OCI-LY7 (cell line): ENCODE measurements at regions not wholly inside any gene's neighbourhood (a gene's known extent, or its start where the extent isn't known, plus 50 kb on each side); places are given as distances from the start of the nearest gene placed in this dataset.

ENCODE experiments used
- EZH2phosphoT487 ChIP-seq: fragments of 200-600 bp; sonication (generic); IDR thresholded peaks from 2 replicates; pipeline ENCODE4 v1.6.1; 2018; ENCODE audit warnings: low read depth, borderline replicate concordance, mild to moderate bottlenecking, mixed run types, antibody characterized with exemption, low read length, moderate library complexity, mixed read lengths
- TF ChIP-seq, protein P1 (sequence below): fragments of 200-600 bp; sonication (generic); conservative IDR thresholded peaks from 2 replicates; pipeline ENCODE4 v1.5.1; 2014; ENCODE audit warnings: mild to moderate bottlenecking, antibody characterized with exemption, low read length, moderate library complexity, mixed read lengths

DNA sequence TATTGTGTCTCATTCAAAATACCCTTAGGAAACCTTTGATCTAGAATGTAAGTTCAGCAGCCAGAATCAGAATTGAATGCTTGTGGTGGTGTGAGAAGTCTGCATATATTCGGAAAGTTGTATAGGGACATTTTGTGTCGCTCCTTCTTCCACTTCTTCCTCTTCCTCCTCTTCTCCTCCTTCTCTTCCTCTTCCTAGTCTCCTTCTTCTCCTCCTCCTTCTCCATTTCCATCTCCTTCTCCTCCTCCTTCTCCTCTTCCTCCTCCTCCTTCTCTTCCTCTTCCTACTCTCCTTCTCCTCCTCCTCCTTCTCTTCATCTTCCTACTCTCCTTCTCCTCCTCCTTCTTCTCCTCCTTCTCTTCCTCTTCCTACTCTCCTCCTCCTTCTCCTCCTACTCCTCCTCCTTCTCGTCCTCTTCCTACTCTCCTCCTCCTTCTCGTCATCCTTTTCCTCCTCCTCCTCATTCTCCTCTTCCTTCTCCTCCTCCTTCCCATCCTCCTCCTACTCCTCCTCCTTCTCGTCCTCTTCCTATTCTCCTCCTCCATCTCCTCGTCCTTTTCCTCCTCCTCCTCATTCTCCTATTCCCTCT is 749.3 kb upstream of the GOLIM4 start:
- TF ChIP-seq, protein P1, sequence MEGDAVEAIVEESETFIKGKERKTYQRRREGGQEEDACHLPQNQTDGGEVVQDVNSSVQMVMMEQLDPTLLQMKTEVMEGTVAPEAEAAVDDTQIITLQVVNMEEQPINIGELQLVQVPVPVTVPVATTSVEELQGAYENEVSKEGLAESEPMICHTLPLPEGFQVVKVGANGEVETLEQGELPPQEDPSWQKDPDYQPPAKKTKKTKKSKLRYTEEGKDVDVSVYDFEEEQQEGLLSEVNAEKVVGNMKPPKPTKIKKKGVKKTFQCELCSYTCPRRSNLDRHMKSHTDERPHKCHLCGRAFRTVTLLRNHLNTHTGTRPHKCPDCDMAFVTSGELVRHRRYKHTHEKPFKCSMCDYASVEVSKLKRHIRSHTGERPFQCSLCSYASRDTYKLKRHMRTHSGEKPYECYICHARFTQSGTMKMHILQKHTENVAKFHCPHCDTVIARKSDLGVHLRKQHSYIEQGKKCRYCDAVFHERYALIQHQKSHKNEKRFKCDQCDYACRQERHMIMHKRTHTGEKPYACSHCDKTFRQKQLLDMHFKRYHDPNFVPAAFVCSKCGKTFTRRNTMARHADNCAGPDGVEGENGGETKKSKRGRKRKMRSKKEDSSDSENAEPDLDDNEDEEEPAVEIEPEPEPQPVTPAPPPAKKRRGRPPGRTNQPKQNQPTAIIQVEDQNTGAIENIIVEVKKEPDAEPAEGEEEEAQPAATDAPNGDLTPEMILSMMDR: no peak
- no peak for TF ChIP-seq EZH2phosphoT487
